ENCODE measurements at regions not wholly inside any gene's neighbourhood (a gene's known extent, or its start where the extent isn't known, plus 50 kb on each side); places are given as distances from the start of the nearest gene placed in this dataset.

DNA sequence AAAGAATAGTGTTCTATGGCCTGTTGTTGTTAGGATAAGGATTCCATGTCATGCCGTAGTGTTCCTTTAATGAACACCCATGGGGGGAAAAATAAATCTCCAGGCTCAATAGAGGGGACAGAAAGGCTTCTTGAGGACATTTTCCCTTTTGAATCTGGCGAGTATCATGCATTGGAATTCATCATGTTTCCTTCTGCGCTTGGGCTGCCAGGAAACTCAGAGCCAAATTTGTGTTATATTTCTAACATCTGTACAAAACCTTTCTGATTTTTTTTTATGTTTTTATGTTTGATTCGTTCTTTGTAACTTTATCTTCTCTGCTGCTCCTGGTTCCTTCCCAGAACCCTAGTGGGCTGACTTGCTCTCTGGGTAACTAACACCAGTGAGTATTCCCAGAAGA is 1163.3 kb downstream of the VRK1 start:
- no peaks in the 10 kb centered on the region for H3K27me3 ChIP-seq (ENCODE audit: insufficient read depth, low read length)
- no peak overlapping the region for H3K4me3 ChIP-seq (ENCODE audit: low read length)
- H3K36me3 ChIP-seq (ENCODE audit: insufficient read depth, low read depth, low read length): no peaks in the 10 kb centered on the region
- H3K9ac ChIP-seq (ENCODE audit: low read depth, low read length): no peak overlapping the region
- H3K27ac ChIP-seq (ENCODE audit: low read length): no peak overlapping the region
- H3K4me1 ChIP-seq (ENCODE audit: insufficient read depth, low read length): no peaks in the 10 kb centered on the region
- H3K9me3 ChIP-seq (ENCODE audit: insufficient read depth, low read depth, low read length): no peaks in the 10 kb centered on the region

DNA sequence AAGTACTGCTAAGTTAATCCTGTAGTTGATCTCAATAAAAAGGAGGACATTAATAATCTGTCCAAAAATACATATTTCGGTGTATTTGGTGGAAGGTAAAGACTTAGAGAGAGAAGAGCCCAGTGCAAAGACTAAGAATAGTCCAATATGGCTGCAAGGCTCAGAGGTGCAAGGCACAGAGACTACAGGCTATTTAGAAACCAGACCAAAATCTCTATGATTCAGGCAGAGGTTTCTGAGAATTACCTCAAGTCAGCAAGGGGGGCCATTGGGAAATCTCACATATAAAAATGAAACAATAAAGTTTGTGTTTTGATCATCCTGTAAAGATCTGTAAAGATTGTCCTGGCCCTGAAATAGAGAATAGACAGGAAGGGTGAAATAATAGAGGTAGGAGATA is 1173.0 kb downstream of the VRK1 start:
- Histone ChIP-seq H3K9ac (ENCODE audit: low read depth, low read length) (no peak overlapping the region), H3K36me3 (ENCODE audit: insufficient read depth, low read depth, low read length) (no peaks in the 10 kb centered on the region), H3K9me3 (ENCODE audit: insufficient read depth, low read depth, low read length) (no peaks in the 10 kb centered on the region), H3K27me3 (ENCODE audit: insufficient read depth, low read length) (no peaks in the 10 kb centered on the region), H3K4me1 (ENCODE audit: insufficient read depth, low read length) (no peaks in the 10 kb centered on the region), H3K27ac (ENCODE audit: low read length) (no peak overlapping the region), H3K4me3 (ENCODE audit: low read length) (no peak overlapping the region)

GRCh38 chr14:97975216-97975615 is 1178.0 kb downstream of the VRK1 start:
- H3K9ac ChIP-seq (ENCODE audit: low read depth, low read length): no peak overlapping the region
- H3K27ac ChIP-seq (ENCODE audit: low read length): no peak overlapping the region
- no peaks in the 10 kb centered on the region for H3K36me3 ChIP-seq (ENCODE audit: insufficient read depth, low read depth, low read length)
- no peaks in the 10 kb centered on the region for H3K9me3 ChIP-seq (ENCODE audit: insufficient read depth, low read depth, low read length)
- peaks cover 7% of the 10 kb centered on the region for H3K27me3 ChIP-seq (ENCODE audit: insufficient read depth, low read length)
- H3K4me1 ChIP-seq (ENCODE audit: insufficient read depth, low read length): no peaks in the 10 kb centered on the region; the same call in 1 of the 2 replicates
- no peak overlapping the region for H3K4me3 ChIP-seq (ENCODE audit: low read length)

DNA sequence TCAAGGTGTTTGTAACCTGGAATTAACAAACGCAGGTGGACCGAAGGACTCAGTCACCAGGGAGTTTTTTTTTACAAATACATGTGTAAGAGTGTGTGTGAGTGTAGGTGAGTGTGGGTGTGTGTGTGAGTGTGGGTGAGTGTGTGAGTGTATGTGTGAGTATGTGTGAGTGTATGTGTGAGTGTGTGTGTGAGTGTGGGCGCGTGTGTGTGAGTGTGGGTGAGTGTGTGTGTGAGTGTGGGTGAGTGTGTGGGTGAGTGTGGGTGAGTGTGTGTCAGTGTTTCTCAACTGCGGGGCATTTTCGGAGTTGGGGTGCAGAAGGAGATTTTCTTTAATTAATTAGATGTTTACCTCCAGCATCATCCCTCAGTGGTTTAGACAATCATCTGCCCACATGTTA is 1178.8 kb downstream of the VRK1 start:
- no peak overlapping the region for H3K9ac ChIP-seq (ENCODE audit: low read depth, low read length)
- H3K9me3 ChIP-seq (ENCODE audit: insufficient read depth, low read depth, low read length): no peaks in the 10 kb centered on the region
- H3K36me3 ChIP-seq (ENCODE audit: insufficient read depth, low read depth, low read length): no peaks in the 10 kb centered on the region
- no peaks in the 10 kb centered on the region; the same call in 1 of the 2 replicates for H3K4me1 ChIP-seq (ENCODE audit: insufficient read depth, low read length)
- no peak overlapping the region for H3K4me3 ChIP-seq (ENCODE audit: low read length)
- peaks cover 7% of the 10 kb centered on the region for H3K27me3 ChIP-seq (ENCODE audit: insufficient read depth, low read length)
- no peak overlapping the region for H3K27ac ChIP-seq (ENCODE audit: low read length)

DNA sequence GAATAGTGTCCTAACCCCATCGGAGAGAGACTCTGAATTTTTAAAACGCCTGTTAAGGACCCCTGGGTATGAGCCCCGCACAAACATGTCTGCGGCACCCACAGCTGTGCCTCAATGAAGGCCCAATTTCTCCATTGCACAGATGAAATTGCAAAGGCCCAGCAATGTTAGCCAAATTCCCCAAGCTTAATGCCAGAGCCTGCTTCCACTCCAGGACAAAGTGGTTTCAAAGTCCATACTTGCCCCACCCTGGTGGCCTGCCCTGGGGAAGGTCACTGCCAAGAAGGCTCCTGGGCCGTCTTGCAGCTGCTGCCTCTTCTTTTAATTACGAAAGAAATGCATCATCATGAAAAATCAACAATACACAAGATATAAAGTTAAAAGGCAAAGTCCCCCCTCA is 1179.7 kb downstream of the VRK1 start:
- H3K4me1 ChIP-seq (ENCODE audit: insufficient read depth, low read length): no peaks in the 10 kb centered on the region; the same call in 1 of the 2 replicates
- H3K36me3 ChIP-seq (ENCODE audit: insufficient read depth, low read depth, low read length): no peaks in the 10 kb centered on the region
- no peak overlapping the region for H3K9ac ChIP-seq (ENCODE audit: low read depth, low read length)
- no peak overlapping the region for H3K4me3 ChIP-seq (ENCODE audit: low read length)
- peaks cover 7% of the 10 kb centered on the region for H3K27me3 ChIP-seq (ENCODE audit: insufficient read depth, low read length)
- no peaks in the 10 kb centered on the region for H3K9me3 ChIP-seq (ENCODE audit: insufficient read depth, low read depth, low read length)
- no peak overlapping the region for H3K27ac ChIP-seq (ENCODE audit: low read length)

GRCh38 chr14:97977651-97978261 is 1180.6 kb downstream of the VRK1 start:
- H3K4me1 ChIP-seq (ENCODE audit: insufficient read depth, low read length): no peaks in the 10 kb centered on the region; the same call in 1 of the 2 replicates
- H3K9ac ChIP-seq (ENCODE audit: low read depth, low read length): no peak overlapping the region
- H3K4me3 ChIP-seq (ENCODE audit: low read length): no peak overlapping the region
- H3K36me3 ChIP-seq (ENCODE audit: insufficient read depth, low read depth, low read length): no peaks in the 10 kb centered on the region
- no peaks in the 10 kb centered on the region for H3K9me3 ChIP-seq (ENCODE audit: insufficient read depth, low read depth, low read length)
- H3K27me3 ChIP-seq (ENCODE audit: insufficient read depth, low read length): peaks cover 7% of the 10 kb centered on the region
- H3K27ac ChIP-seq (ENCODE audit: low read length): no peak overlapping the region

GRCh38 chr14:97978341-97978740 is 1181.2 kb downstream of the VRK1 start:
- H3K36me3 ChIP-seq (ENCODE audit: insufficient read depth, low read depth, low read length): no peaks in the 10 kb centered on the region
- peaks cover 7% of the 10 kb centered on the region for H3K27me3 ChIP-seq (ENCODE audit: insufficient read depth, low read length)
- H3K9ac ChIP-seq (ENCODE audit: low read depth, low read length): peak overlapping the region; percentile 19; the same call in 1 of the 2 replicates
- no peak overlapping the region for H3K27ac ChIP-seq (ENCODE audit: low read length)
- H3K4me1 ChIP-seq (ENCODE audit: insufficient read depth, low read length): no peaks in the 10 kb centered on the region; the same call in 1 of the 2 replicates
- no peaks in the 10 kb centered on the region for H3K9me3 ChIP-seq (ENCODE audit: insufficient read depth, low read depth, low read length)
- peak overlapping the region; percentile 47; the same call in 1 of the 2 replicates for H3K4me3 ChIP-seq (ENCODE audit: low read length)

DNA sequence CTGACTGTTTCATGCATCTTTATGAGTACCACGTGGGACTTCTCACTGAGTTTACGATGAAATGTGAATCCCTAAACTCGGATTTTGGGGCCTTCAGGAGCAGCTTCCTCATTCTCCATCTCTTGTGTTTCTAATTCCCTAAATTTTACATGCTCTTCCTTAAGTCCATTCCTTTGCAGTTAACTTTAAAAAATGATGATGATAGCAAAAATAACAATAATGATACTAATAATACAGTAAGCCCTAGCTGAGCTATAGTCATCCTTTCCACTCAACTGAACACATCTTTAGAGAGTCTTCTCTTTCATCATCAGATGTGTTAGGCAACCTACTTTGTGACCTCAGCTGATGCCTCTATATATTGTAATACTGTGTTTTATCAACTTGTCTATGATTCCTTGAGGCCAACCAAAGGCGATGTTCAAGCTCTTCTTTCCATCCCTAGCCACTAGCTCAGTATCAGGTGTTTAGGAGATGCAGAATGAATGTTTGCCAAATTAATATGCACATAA is 1196.4 kb downstream of the VRK1 start:
- Histone ChIP-seq H3K9ac (ENCODE audit: low read depth, low read length) (no peak overlapping the region), H3K27me3 (ENCODE audit: insufficient read depth, low read length) (no peaks in the 10 kb centered on the region), H3K4me1 (ENCODE audit: insufficient read depth, low read length) (no peaks in the 10 kb centered on the region), H3K36me3 (ENCODE audit: insufficient read depth, low read depth, low read length) (no peaks in the 10 kb centered on the region), H3K27ac (ENCODE audit: low read length) (no peak overlapping the region), H3K4me3 (ENCODE audit: low read length) (no peak overlapping the region), H3K9me3 (ENCODE audit: insufficient read depth, low read depth, low read length) (no peaks in the 10 kb centered on the region)

GRCh38 chr14:97994020-97994531 is 1196.9 kb downstream of the VRK1 start:
- Histone ChIP-seq H3K9ac (ENCODE audit: low read depth, low read length) (no peak overlapping the region), H3K4me1 (ENCODE audit: insufficient read depth, low read length) (no peaks in the 10 kb centered on the region), H3K27ac (ENCODE audit: low read length) (no peak overlapping the region), H3K4me3 (ENCODE audit: low read length) (no peak overlapping the region), H3K27me3 (ENCODE audit: insufficient read depth, low read length) (no peaks in the 10 kb centered on the region), H3K36me3 (ENCODE audit: insufficient read depth, low read depth, low read length) (no peaks in the 10 kb centered on the region), H3K9me3 (ENCODE audit: insufficient read depth, low read depth, low read length) (no peaks in the 10 kb centered on the region)

DNA sequence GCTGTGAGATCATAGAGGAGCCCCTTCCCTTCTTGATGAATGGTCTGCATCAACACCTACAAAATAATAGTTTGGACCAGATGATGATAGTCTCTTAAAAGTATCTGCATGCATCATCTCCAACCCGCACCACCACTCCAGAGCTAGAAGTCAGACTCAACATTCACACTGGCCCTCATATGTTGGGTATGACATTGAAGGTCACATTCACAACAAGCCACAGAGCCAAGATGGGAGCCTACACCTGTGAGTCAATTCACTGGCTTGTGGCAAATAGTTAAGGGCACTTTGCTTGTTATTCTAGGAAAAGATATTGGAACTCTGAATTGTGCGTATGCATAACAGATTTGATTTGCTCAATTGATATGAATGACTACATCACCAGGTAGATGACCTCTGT is 1197.9 kb downstream of the VRK1 start:
- Histone ChIP-seq H3K9ac (ENCODE audit: low read depth, low read length) (no peak overlapping the region), H3K4me1 (ENCODE audit: insufficient read depth, low read length) (no peaks in the 10 kb centered on the region), H3K4me3 (ENCODE audit: low read length) (no peak overlapping the region), H3K36me3 (ENCODE audit: insufficient read depth, low read depth, low read length) (no peaks in the 10 kb centered on the region), H3K27me3 (ENCODE audit: insufficient read depth, low read length) (no peaks in the 10 kb centered on the region), H3K9me3 (ENCODE audit: insufficient read depth, low read depth, low read length) (no peaks in the 10 kb centered on the region), H3K27ac (ENCODE audit: low read length) (no peak overlapping the region)

GRCh38 chr14:97995531-97995930 is 1198.3 kb downstream of the VRK1 start:
- H3K4me1 ChIP-seq (ENCODE audit: insufficient read depth, low read length): no peaks in the 10 kb centered on the region

GRCh38 chr14:98006008-98006407 is 1208.8 kb downstream of the VRK1 start:
- H3K9me3 ChIP-seq (ENCODE audit: insufficient read depth, low read depth, low read length): no peaks in the 10 kb centered on the region
- no peak overlapping the region for H3K9ac ChIP-seq (ENCODE audit: low read depth, low read length)
- H3K36me3 ChIP-seq (ENCODE audit: insufficient read depth, low read depth, low read length): no peaks in the 10 kb centered on the region

More at GRCh38 chr14:97995531-97995930, 1198.3 kb downstream of the VRK1 start:
- no peak overlapping the region for H3K9ac ChIP-seq (ENCODE audit: low read depth, low read length)
- no peaks in the 10 kb centered on the region for H3K27me3 ChIP-seq (ENCODE audit: insufficient read depth, low read length)
- H3K9me3 ChIP-seq (ENCODE audit: insufficient read depth, low read depth, low read length): no peaks in the 10 kb centered on the region
- H3K27ac ChIP-seq (ENCODE audit: low read length): no peak overlapping the region
- H3K4me3 ChIP-seq (ENCODE audit: low read length): no peak overlapping the region
- no peaks in the 10 kb centered on the region for H3K36me3 ChIP-seq (ENCODE audit: insufficient read depth, low read depth, low read length)

More at GRCh38 chr14:98006008-98006407, 1208.8 kb downstream of the VRK1 start:
- no peaks in the 10 kb centered on the region for H3K27me3 ChIP-seq (ENCODE audit: insufficient read depth, low read length)
- H3K4me1 ChIP-seq (ENCODE audit: insufficient read depth, low read length): no peaks in the 10 kb centered on the region
- H3K4me3 ChIP-seq (ENCODE audit: low read length): no peak overlapping the region
- no peak overlapping the region for H3K27ac ChIP-seq (ENCODE audit: low read length)
